DOHH2 (cell line): ENCODE measurements at regions not wholly inside any gene's neighbourhood (a gene's known extent, or its start where the extent isn't known, plus 50 kb on each side); places are given as distances from the start of the nearest gene placed in this dataset.
"Not testable (repeated sequence)": the region's sequence is repeated elsewhere in the genome, so short reads cannot be mapped to it uniquely, and the experiment has no call there.

ENCODE experiments used
- H3F3A ChIP-seq: fragments of 200-600 bp; sonication (generic), shearing (Covaris generic); 2 replicates; pipeline ENCODE4 v1.6.0; 2016; ENCODE audit warnings: antibody characterized with exemption, mild to moderate bottlenecking; ENCODE audit not compliant: control insufficient read depth, insufficient read depth
- H3K27ac ChIP-seq: fragments of 200-600 bp; sonication (generic); 2 replicates; pipeline ENCODE4 v1.5.1; 2014; ENCODE audit warnings: low read depth, mild to moderate bottlenecking, low read length, moderate library complexity
- H3K27me3 ChIP-seq: fragments of 200-600 bp; sonication (generic); 2 replicates; pipeline ENCODE4 v1.6.1; 2014; ENCODE audit warnings: mild to moderate bottlenecking, low read length, mixed read lengths; ENCODE audit not compliant: control insufficient read depth
- H3K36me3 ChIP-seq: fragments of 200-600 bp; sonication (generic); 2 replicates; pipeline ENCODE4 v1.6.1; 2014; ENCODE audit warnings: mild to moderate bottlenecking, low read length, moderate library complexity, mixed read lengths; ENCODE audit not compliant: control insufficient read depth
- H3K4me1 ChIP-seq: fragments of 200-600 bp; sonication (generic); 2 replicates; pipeline ENCODE4 v1.6.1; 2014; ENCODE audit warnings: mild to moderate bottlenecking, low read length, mixed read lengths; ENCODE audit not compliant: control insufficient read depth
- H3K4me2 ChIP-seq: fragments of 200-600 bp; sonication (generic); 2 replicates; pipeline ENCODE4 v1.6.0; 2014; ENCODE audit warnings: mild to moderate bottlenecking, low read length, moderate library complexity
- H3K4me3 ChIP-seq: fragments of 200-600 bp; sonication (generic); 2 replicates; pipeline ENCODE4 v1.5.1; 2014; ENCODE audit warnings: mild to moderate bottlenecking, low read length, mixed read lengths
- H3K79me2 ChIP-seq: fragments of 200-600 bp; sonication (generic); 2 replicates; pipeline ENCODE4 v1.6.1; 2014; ENCODE audit warnings: mild to moderate bottlenecking, low read length, mixed read lengths; ENCODE audit not compliant: control insufficient read depth
- H3K9me2 ChIP-seq: fragments of 200-600 bp; sonication (generic); replicated peaks from 2 replicates; pipeline ENCODE4 v1.6.1; 2014; ENCODE audit warnings: mild to moderate bottlenecking, low read length, mixed read lengths; ENCODE audit not compliant: control insufficient read depth
- H3K9me3 ChIP-seq: fragments of 200-600 bp; sonication (generic); 2 replicates; pipeline ENCODE4 v1.6.1; 2014; ENCODE audit warnings: antibody characterized with exemption, low read length, mixed read lengths; ENCODE audit not compliant: control insufficient read depth, insufficient read depth
- H4K20me1 ChIP-seq: fragments of 200-600 bp; sonication (generic); 2 replicates; pipeline ENCODE4 v1.6.0; 2014; ENCODE audit warnings: low read depth, mild to moderate bottlenecking, antibody characterized with exemption, low read length, moderate library complexity; ENCODE audit not compliant: control insufficient read depth, insufficient read depth
- EZH2phosphoT487 ChIP-seq: fragments of 200-600 bp; sonication (generic); IDR thresholded peaks from 2 replicates; pipeline ENCODE4 v1.6.1; 2017; ENCODE audit warnings: borderline replicate concordance, mild to moderate bottlenecking, antibody characterized with exemption, low read length, moderate library complexity, mixed read lengths
- TF ChIP-seq, protein P1 (sequence below): fragments of 200-600 bp; sonication (generic); IDR thresholded peaks from one replicate; pipeline ENCODE4 v1.5.1; 2014; ENCODE audit warnings: antibody characterized with exemption, mild to moderate bottlenecking, low read depth, low read length; ENCODE audit not compliant: poor library complexity, severe bottlenecking

DNA sequence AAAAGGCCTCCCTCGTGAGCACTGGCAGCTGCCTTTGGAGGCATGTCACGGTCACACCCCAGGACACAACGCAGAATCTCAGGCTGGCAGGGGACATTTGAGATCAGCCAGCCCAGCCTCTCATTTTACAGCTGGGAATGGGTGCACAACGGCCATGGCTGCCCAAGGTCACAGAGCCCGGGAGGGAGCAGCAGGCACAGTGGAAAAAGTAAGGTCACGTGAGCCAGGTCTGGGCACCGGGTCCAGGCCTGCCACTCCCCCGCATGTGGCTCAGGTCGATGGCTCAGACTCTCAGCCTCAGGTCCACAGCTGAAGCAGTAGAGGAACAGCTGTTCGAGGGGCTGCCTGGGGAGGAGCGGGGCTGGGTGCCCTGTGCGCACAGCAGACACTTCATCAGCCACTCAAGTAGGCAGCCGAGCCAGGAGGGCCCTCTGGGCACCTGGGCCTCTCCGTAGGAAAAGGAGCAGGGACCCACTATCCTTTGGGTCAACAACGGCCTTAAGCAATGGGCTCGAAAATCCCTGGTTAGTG lies 260.6 kb downstream of the GOLGA6L6 start:
- no peaks in the 10 kb centered on the region for H3K36me3 ChIP-seq
- no peaks in the 10 kb centered on the region for H4K20me1 ChIP-seq
- TF ChIP-seq, protein P1, sequence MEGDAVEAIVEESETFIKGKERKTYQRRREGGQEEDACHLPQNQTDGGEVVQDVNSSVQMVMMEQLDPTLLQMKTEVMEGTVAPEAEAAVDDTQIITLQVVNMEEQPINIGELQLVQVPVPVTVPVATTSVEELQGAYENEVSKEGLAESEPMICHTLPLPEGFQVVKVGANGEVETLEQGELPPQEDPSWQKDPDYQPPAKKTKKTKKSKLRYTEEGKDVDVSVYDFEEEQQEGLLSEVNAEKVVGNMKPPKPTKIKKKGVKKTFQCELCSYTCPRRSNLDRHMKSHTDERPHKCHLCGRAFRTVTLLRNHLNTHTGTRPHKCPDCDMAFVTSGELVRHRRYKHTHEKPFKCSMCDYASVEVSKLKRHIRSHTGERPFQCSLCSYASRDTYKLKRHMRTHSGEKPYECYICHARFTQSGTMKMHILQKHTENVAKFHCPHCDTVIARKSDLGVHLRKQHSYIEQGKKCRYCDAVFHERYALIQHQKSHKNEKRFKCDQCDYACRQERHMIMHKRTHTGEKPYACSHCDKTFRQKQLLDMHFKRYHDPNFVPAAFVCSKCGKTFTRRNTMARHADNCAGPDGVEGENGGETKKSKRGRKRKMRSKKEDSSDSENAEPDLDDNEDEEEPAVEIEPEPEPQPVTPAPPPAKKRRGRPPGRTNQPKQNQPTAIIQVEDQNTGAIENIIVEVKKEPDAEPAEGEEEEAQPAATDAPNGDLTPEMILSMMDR, result no peak
- TF ChIP-seq EZH2phosphoT487, result no peak
- peaks cover 26% of the 10 kb centered on the region; the same call in 1 of the 2 replicates for H3K9me3 ChIP-seq
- H3F3A ChIP-seq, result no peaks in the 10 kb centered on the region
- H3K27ac ChIP-seq, result no peak overlapping the region
- H3K79me2 ChIP-seq, result no peaks in the 10 kb centered on the region
- no peak overlapping the region for H3K4me2 ChIP-seq
- no peaks in the 10 kb centered on the region for H3K9me2 ChIP-seq
- H3K27me3 ChIP-seq, result no peaks in the 10 kb centered on the region
- no peaks in the 10 kb centered on the region for H3K4me1 ChIP-seq
- H3K4me3 ChIP-seq, result no peak overlapping the region

DNA sequence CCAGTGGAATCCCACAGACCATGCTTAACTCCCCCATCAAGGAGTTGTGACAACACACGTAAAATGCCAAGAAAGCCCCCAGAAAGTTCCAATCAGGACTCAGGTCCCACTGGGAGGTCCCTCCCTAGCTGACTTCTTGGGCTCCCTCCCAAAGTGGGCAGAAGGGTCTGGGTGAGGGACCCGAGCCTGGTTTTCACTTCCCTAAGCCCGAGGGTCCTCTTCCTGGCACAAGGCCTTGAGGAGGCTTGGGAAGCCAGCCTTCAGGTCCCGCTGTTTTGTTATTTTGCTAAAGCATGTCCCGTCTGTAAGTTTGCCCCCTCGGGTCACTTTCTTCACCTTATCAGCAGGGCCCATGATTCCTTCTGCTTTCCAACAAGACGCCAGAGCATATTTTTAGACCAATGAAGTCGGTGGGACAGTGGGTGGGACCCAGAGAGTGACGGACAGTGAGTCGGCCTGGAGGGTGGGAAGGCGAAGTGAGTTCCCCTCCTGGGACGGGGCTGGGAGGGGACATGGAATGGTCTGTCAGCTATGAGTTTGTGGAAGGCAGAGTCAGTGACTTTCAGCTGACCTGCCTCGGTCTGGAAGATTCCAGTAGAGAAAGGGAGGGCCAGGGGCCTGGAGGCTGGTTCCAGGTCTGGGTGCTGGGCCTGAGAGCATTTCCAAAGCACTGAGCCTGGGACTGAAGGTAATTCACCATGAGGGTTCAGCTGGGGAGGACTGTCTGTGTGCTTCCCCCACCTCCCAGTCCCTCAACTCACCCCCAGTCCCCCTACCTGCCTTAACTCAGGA lies 261.3 kb downstream of the GOLGA6L6 start:
- H3K9me3 ChIP-seq, result peaks cover 26% of the 10 kb centered on the region; the same call in 1 of the 2 replicates

DNA sequence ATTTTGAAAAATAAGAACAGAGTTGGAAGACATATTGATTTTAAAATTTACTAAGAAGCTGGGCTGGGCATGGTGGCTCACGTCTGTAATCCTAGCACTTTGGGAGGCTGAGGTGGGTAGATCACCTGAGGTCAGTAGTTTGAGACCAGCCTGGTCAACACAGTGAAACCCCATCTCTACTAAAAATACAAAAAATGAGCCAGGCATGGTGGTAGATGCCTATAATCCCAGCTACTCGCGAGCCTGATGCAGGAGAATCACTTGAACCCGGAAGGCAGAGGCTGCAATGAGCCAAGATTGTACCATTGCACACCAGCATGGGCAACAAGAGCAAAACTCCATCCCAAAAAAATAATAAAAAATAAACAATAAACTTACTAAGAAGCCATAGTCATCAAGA lies 262.5 kb downstream of the GOLGA6L6 start:
- peaks cover 28% of the 10 kb centered on the region; the same call in 1 of the 2 replicates for H3K9me3 ChIP-seq
- H3K27ac ChIP-seq, H3K79me2 ChIP-seq, H3K36me3 ChIP-seq, H3K9me2 ChIP-seq, H3K4me1 ChIP-seq, H3K4me2 ChIP-seq, H4K20me1 ChIP-seq, H3K27me3 ChIP-seq, H3K4me3 ChIP-seq, H3F3A ChIP-seq: not testable (repeated sequence)

More for the DNA sequence above, 261.3 kb downstream of the GOLGA6L6 start:
- H3K27me3 ChIP-seq, H3K79me2 ChIP-seq, H3K36me3 ChIP-seq, H3K9me2 ChIP-seq, H3K27ac ChIP-seq, H3K4me2 ChIP-seq, H3K4me3 ChIP-seq, H3K4me1 ChIP-seq, H4K20me1 ChIP-seq, H3F3A ChIP-seq: not testable (repeated sequence)

DNA sequence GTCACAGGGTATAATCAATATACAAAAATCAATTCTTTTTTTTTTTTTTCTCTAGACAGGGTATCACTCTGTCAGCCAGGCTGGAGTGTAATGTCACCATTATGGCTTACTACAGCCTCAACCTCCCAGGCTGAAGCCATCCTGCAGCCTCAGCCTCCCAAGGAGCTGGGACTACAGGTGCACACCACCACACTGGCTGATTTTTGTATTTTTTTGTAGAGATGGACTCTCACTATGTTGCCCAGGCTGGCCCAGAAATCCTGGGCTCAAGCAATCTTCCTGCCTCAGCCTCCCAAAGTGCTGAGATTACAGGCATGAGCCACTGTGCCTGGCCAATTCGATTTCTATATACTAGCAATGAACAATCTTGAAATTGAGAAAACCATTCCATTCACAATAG lies 263.2 kb downstream of the GOLGA6L6 start:
- H3K9me3 ChIP-seq, result peaks cover 30% of the 10 kb centered on the region; the same call in 1 of the 2 replicates
- not testable (repeated sequence) for H3K9me2 ChIP-seq, H3K27me3 ChIP-seq, H3K36me3 ChIP-seq, H3K27ac ChIP-seq, H3K4me1 ChIP-seq, H3F3A ChIP-seq, H4K20me1 ChIP-seq, H3K79me2 ChIP-seq, H3K4me3 ChIP-seq, H3K4me2 ChIP-seq

DNA sequence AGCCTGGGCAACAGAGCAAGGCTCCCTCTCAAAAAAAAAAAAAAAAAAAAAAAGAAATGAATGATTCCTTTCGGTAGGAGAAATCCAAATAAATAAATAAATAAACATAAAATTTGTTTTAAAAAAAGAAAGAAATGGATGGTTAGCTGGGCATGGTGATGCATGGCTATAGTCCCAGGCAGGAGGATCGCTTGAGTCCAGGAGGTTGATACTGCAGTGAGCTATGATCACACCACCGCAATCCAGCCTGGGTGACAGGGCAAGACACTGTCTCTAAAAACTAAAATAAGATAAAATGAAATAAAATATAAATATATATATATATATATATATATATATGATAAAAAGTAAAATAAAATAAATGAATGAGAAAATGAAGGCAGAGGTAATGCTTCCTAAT lies 264.1 kb downstream of the GOLGA6L6 start:
- not testable (repeated sequence) for H3K27ac ChIP-seq, H3K79me2 ChIP-seq, H3K9me2 ChIP-seq, H3K36me3 ChIP-seq, H4K20me1 ChIP-seq, H3K4me2 ChIP-seq, H3F3A ChIP-seq, H3K27me3 ChIP-seq, H3K4me3 ChIP-seq, H3K4me1 ChIP-seq
- peaks cover 39% of the 10 kb centered on the region; the same call in 1 of the 2 replicates for H3K9me3 ChIP-seq

DNA sequence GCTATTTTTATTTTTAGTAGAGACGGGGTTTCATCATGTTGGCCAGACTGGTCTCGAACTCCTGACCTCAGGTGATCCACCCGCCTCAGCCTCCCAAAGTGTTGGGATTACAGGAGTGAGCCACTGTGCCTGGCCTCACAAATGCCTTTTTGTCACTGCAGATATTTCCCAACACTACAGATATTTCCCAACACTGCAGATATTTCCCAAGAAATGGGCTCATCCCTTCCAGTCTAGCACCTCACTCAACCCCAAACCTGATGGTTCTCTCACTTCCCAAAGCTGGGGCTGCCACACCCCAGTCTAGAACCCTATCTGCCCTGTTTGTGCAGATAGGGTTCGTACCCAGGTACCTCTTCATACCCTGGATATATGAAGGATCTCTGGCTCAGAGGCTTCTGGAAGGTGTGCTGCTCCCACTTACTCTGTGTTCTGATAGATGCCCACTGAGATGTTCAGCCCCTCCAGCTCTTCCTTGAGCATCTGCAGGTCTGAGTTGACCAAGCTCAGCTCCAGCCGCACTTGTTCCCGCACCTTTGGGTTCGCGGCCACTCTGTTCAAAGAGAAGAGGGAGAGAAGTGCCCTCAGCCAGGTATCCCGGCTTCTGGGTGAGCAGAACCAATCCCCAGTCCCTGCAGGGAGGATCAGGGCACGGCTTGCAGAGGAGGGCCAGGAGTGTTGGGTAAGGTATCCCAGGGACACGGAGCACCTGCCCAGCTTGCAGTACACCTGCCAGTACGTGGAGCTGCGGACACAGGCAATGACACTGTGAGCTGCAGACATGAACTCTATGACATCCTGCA lies 265.1 kb downstream of the GOLGA6L6 start:
- not testable (repeated sequence) for H3K4me3 ChIP-seq, H4K20me1 ChIP-seq, H3K4me1 ChIP-seq, H3K27ac ChIP-seq, H3K27me3 ChIP-seq, H3F3A ChIP-seq, H3K79me2 ChIP-seq, H3K9me2 ChIP-seq, H3K36me3 ChIP-seq, H3K4me2 ChIP-seq
- H3K9me3 ChIP-seq, result peaks cover 41% of the 10 kb centered on the region; the same call in 1 of the 2 replicates
